HG03060 (cell line): ENCODE measurements at regions not wholly inside any gene's neighbourhood (a gene's known extent, or its start where the extent isn't known, plus 50 kb on each side); places are given as distances from the start of the nearest gene placed in this dataset.
"Not testable (repeated sequence)": the region's sequence is repeated elsewhere in the genome, so short reads cannot be mapped to it uniquely, and the experiment has no call there.

Source experiments
- ATAC-seq: cut with Tn5 transposase; IDR thresholded peaks from one replicate; pipeline ENCODE4 v1.9.1; 2021; ENCODE audit warnings: low read depth, moderate number of reproducible peaks; ENCODE audit not compliant: unreplicated experiment

GRCh38 chrX:148259990-148260389 is 240.4 kb upstream of the AFF2 start:
- ATAC-seq = no peak

GRCh38 chrX:148265829-148266228 is 234.6 kb upstream of the AFF2 start:
- ATAC-seq = no peak

- ATAC-seq = no peak
These were observed 231.7 kb upstream of the AFF2 start for GRCh38 chrX:148268673-148269072.

- ATAC-seq = no peak
These were observed 230.9 kb upstream of the AFF2 start for GRCh38 chrX:148269513-148269912.

GRCh38 chrX:148270499-148270898 is 229.9 kb upstream of the AFF2 start:
- no peak for ATAC-seq

- ATAC-seq = no peak
These were observed 229.2 kb upstream of the AFF2 start for GRCh38 chrX:148271263-148271662.

- ATAC-seq = no peak
These were observed 218.5 kb upstream of the AFF2 start for GRCh38 chrX:148281920-148282319.

- no peak for ATAC-seq
These were observed 217.9 kb upstream of the AFF2 start for GRCh38 chrX:148282504-148282903.

- no peak for ATAC-seq
These were observed 216.4 kb upstream of the AFF2 start for GRCh38 chrX:148284056-148284455.

- ATAC-seq = no peak
These were observed 215.6 kb upstream of the AFF2 start for GRCh38 chrX:148284821-148285220.

GRCh38 chrX:148288451-148288850 is 212.0 kb upstream of the AFF2 start:
- no peak for ATAC-seq

- no peak for ATAC-seq
These were observed 210.4 kb upstream of the AFF2 start for GRCh38 chrX:148290041-148290440.

- no peak for ATAC-seq
These were observed 209.5 kb upstream of the AFF2 start for GRCh38 chrX:148290931-148291330.

- no peak for ATAC-seq
These were observed 201.7 kb upstream of the AFF2 start for GRCh38 chrX:148298737-148299136.

GRCh38 chrX:148305214-148305613 is 195.2 kb upstream of the AFF2 start:
- ATAC-seq = not testable (repeated sequence)

GRCh38 chrX:148309413-148309812 is 191.0 kb upstream of the AFF2 start:
- ATAC-seq = no peak

GRCh38 chrX:148310426-148311165 is 189.8 kb upstream of the AFF2 start:
- no peak for ATAC-seq

GRCh38 chrX:148311544-148311943 is 188.9 kb upstream of the AFF2 start:
- no peak for ATAC-seq

GRCh38 chrX:148314876-148315275 is 185.5 kb upstream of the AFF2 start:
- ATAC-seq = no peak

- ATAC-seq = no peak
These were observed 184.0 kb upstream of the AFF2 start for GRCh38 chrX:148316446-148316845.

- ATAC-seq = no peak
These were observed 177.5 kb upstream of the AFF2 start for GRCh38 chrX:148322906-148323305.

GRCh38 chrX:148333989-148334388 is 166.4 kb upstream of the AFF2 start:
- ATAC-seq = no peak

- ATAC-seq = no peak
These were observed 162.5 kb upstream of the AFF2 start for GRCh38 chrX:148337873-148338272.
